Prostate gland (tissue), 2 donors: ENCODE measurements at regions not wholly inside any gene's neighbourhood (a gene's known extent, or its start where the extent isn't known, plus 50 kb on each side); places are given as distances from the start of the nearest gene placed in this dataset.

Experiments used
- CTCF ChIP-seq, 4 experiments: fragments of 200-600 bp in 2 of 4; fragments of 450-650 bp in 2 of 4; sonication (generic) in 2 of 4; IDR thresholded peaks; 1 replicate in 3 of 4; 2 replicates in 1 of 4; pipeline ENCODE4 v1.5.1; 2016 to 2019; ENCODE audit warnings: antibody characterized with exemption in 4 of 4, mild to moderate bottlenecking in 2 of 4, moderate library complexity in 2 of 4
- POLR2AphosphoS5 ChIP-seq: sonication (generic); formaldehyde crosslinking; IDR thresholded peaks from one replicate; pipeline ENCODE4 v1.6.1; 2017; ENCODE audit warnings: antibody characterized with exemption

- TF ChIP-seq CTCF (IDR thresholded peaks at IDR 0.05) (no peak), POLR2AphosphoS5 (no peak)
Observed at GRCh38 chr18:22055466-22056238, 113.7 kb upstream of the GATA6 start.
